Mammary epithelial cell (primary cell): ENCODE measurements at regions not wholly inside any gene's neighbourhood (a gene's known extent, or its start where the extent isn't known, plus 50 kb on each side); places are given as distances from the start of the nearest gene placed in this dataset.

ENCODE experiments used
- EZH2 ChIP-seq: IDR thresholded peaks from 2 replicates; pipeline ENCODE4 v1.6.1; 2012; ENCODE audit warnings: low read length, inconsistent platforms, borderline replicate concordance
- TF ChIP-seq, protein P1 (sequence below), 2 donors: IDR thresholded peaks in 1 of 2; conservative IDR thresholded peaks in 1 of 2; 2 replicates each; pipeline ENCODE4 v1.5.1; 2011 to 2012; ENCODE audit warnings: inconsistent platforms in 2 of 2, low read length in 2 of 2, mild to moderate bottlenecking in 2 of 2, control low read depth in 1 of 2, low read depth in 1 of 2; ENCODE audit not compliant: insufficient read depth in 1 of 2; ENCODE audit errors: extremely low read depth in 1 of 2

DNA sequence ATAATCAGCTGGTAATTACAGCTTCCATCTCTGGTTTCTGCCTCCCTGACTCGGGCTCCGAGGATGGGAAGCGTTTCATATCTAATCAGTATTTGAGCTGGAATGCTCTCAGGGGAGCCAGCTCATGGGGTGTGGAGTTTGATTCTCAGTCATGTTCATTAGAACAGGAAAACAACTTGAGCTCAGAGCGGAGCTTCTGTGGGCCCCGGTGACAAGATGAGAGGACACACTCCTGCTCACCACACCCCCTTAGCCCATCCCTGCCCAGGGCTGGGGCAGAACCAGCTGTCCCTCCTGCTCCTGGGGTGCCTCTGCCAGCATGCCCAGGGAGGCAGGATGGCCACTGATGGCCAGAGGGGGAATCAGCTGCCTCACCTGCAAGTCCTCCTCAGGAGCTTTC lies 726.0 kb downstream of the PTPRU start:
- TF ChIP-seq, protein P1, sequence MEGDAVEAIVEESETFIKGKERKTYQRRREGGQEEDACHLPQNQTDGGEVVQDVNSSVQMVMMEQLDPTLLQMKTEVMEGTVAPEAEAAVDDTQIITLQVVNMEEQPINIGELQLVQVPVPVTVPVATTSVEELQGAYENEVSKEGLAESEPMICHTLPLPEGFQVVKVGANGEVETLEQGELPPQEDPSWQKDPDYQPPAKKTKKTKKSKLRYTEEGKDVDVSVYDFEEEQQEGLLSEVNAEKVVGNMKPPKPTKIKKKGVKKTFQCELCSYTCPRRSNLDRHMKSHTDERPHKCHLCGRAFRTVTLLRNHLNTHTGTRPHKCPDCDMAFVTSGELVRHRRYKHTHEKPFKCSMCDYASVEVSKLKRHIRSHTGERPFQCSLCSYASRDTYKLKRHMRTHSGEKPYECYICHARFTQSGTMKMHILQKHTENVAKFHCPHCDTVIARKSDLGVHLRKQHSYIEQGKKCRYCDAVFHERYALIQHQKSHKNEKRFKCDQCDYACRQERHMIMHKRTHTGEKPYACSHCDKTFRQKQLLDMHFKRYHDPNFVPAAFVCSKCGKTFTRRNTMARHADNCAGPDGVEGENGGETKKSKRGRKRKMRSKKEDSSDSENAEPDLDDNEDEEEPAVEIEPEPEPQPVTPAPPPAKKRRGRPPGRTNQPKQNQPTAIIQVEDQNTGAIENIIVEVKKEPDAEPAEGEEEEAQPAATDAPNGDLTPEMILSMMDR (conservative IDR thresholded peaks at IDR 0.05 in 1 of 2, IDR thresholded peaks at IDR 0.05 in 1 of 2; ENCODE audit: extremely low read depth in 1 of 2, insufficient read depth in 1 of 2, low read depth in 1 of 2, low read length in 2 of 2) = no peak
- no peak for TF ChIP-seq EZH2
